ENCODE measurements at regions not wholly inside any gene's neighbourhood (a gene's known extent, or its start where the extent isn't known, plus 50 kb on each side); places are given as distances from the start of the nearest gene placed in this dataset.
"Not testable (repeated sequence)": the region's sequence is repeated elsewhere in the genome, so short reads cannot be mapped to it uniquely, and the experiment has no call there.

GRCh38 chr2:105494683-105495425, 96.0 kb upstream of the FHL2 start:
- DNase-seq (ENCODE audit: low read depth): no peak

DNA sequence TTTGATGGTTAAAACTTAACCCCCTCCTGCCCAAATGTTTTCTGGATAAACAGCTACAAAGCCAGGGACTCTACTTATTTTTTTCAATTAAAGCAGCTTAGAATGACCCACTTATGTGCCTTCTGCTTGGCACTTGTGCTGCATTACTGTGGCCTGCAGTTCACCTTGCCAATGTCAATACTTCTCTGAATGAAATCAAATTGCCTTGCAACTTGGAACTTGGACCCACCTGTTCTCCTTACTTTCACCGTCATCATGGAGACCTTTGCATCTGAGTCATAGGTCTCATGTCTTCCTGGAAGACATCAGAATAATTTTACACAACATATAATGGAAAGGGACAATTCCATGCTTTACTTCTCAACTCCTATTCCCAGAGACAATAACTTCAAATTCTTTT, 92.1 kb upstream of the FHL2 start:
- DNase-seq (ENCODE audit: low read depth): no peak

- DNase-seq (ENCODE audit: low read depth): no peak
Measured at GRCh38 chr2:105490204-105490603, 91.4 kb upstream of the FHL2 start.

- DNase-seq (ENCODE audit: low read depth): no peak
Measured at GRCh38 chr2:105489168-105489878, 90.5 kb upstream of the FHL2 start.

DNA sequence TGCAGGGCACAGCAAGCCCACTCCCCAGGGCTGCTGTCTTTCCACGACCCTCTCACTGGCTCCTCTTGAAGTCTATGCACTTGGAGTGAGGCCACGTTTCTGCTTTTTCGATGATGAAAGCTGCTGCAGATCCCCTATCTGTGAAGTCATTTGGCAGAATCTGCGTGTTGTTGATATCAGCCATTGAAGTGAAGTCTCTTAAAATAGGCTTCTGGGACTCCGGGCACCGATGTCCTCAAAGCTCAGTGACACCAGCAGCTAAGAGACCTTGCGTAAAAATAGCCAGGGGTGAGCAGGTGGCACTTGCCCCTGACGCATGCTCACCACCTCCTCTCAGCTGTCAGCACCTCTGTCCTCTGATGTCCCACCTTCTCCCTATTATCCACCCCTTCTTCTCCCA, 89.4 kb upstream of the FHL2 start:
- no peak for DNase-seq (ENCODE audit: low read depth)

DNA sequence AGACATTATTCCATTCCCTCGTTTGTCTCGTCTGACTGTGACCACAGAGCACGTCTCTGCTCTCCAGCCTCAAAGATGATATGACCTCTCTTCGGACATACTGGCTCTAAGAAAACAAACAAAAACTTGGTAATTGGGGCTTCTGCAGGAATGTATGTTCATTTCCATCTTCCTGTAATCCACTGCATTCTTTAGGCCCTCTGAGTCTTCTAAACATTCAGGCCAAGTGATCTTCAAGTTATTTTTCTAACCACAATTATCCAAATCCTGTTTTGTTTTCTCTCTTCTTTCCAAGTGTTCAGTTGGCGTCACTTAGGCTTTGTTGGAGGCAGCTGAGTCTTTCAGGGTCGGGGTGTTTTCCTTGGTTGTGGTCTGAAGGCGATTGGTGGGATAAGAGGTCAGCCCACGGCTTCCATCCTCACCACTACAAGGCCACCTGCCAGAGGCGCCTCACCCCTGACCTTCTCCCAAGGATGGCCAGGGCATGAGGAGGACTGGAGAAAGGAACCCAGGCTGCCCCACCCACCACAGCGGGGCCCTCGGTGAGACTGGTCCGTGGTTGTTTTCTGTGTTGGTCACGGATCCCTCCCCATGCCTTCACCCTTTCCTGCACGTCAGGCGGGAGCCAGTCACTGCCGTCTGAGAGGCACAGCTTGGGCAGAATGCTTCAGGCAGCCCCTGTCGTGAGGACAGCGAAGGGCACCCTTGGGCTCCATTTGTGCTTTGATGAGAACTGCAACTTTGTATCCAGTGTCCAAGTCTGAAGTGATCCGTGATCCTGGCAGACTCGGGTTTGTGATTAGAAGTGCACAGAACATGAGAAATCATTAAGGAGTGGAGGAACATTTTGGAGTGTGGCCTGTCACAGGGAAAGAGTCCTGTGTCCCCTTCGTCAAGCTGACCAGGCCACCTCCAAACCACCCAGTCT, 88.6 kb upstream of the FHL2 start:
- DNase-seq (ENCODE audit: low read depth): no peak

GRCh38 chr2:105486762-105487141, 87.9 kb upstream of the FHL2 start:
- DNase-seq (ENCODE audit: low read depth): no peak

- no peak for DNase-seq (ENCODE audit: low read depth)
Measured at GRCh38 chr2:105478670-105479069, 79.8 kb upstream of the FHL2 start.

DNA sequence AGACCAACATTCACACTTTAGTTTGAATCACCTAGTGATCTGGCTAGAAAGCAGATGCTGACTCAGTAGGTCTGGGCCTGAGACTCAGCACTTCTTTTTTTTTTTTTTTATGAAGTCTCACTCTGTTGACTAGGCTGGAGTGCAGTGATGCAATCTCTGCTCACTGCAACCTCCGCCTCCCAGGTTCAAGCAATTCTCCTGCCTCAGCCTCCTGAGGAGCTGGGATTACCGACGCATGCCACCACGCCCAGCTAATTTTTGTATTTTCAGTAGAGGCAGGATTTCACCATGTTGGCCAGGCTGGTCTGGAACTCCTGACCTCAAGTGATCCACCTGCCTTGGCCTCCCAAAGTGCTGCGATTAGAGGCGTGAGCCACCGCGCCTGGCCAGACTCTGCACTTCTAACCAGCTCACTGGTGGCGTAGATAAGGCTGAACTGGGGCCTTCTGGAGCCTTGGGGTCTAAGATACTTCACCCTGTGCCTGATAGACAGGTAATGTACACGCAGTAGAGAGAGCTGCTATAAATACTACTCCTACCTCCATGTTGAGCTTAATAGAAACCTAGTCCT, 78.3 kb upstream of the FHL2 start:
- not testable (repeated sequence) for DNase-seq (ENCODE audit: low read depth)

- no peak for DNase-seq (ENCODE audit: low read depth)
Measured at GRCh38 chr2:105473011-105473410, 74.2 kb upstream of the FHL2 start.

DNA sequence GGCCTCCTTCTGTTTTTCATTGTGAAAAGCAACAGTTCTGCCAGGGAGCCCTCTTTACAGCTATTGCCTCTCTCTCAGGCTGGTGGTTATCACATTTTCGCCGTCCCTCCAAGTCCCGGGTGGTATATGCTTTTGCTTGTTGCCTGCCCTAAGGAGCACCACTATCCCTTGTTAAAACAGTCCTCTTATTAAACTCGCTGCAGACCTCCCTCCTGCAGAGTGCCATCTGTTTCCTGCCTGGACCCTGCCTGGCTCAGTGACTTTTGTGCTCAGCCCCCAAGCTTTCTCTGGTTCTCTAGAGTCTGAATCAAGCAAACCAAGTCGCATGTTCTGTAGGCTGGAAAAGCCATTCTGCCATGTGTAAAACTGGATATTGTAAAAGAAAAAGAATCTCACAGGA, 72.1 kb upstream of the FHL2 start:
- no peak for DNase-seq (ENCODE audit: low read depth)

DNA sequence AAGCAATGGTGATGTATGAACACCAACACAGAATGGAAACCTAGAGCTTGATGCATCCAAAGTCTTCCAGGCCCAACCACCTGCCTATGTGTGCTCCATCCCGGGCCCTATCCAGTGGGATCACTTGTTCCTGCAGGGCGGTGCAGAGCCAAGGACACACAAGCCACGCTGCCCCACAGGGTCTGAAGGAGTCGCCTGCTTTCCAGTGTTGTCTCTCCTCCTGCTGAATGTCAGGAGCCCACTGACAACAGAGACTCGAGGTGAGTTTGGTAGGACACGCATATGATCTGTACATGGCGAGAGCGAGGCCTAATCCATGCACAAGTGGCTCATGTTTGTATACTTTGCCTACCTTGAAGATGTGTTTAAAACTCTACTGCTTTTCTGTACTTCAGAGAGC, 70.9 kb upstream of the FHL2 start:
- no peak for DNase-seq (ENCODE audit: low read depth)

GRCh38 chr2:105468582-105469042, 69.8 kb upstream of the FHL2 start:
- DNase-seq (ENCODE audit: low read depth): no peak

DNA sequence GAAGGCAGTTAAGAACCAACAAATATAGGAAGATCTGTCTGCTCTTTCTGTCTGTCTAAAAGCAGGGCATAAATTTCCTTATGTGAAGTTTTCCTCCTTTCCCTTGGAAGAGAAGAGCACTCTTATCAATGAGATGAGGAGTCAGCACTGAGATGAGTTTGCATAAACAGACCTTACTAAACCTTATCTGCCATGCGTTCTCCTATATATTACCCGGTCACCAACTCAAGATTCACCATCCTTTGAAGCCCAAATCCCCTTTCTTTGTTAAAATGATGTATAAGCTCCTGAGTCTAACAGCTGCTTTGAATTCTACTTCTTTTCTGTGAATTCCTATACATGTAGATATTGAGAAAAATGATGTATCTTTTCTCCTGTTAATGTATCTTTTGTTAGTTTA, 65.5 kb upstream of the FHL2 start:
- no peak for DNase-seq (ENCODE audit: low read depth)

DNA sequence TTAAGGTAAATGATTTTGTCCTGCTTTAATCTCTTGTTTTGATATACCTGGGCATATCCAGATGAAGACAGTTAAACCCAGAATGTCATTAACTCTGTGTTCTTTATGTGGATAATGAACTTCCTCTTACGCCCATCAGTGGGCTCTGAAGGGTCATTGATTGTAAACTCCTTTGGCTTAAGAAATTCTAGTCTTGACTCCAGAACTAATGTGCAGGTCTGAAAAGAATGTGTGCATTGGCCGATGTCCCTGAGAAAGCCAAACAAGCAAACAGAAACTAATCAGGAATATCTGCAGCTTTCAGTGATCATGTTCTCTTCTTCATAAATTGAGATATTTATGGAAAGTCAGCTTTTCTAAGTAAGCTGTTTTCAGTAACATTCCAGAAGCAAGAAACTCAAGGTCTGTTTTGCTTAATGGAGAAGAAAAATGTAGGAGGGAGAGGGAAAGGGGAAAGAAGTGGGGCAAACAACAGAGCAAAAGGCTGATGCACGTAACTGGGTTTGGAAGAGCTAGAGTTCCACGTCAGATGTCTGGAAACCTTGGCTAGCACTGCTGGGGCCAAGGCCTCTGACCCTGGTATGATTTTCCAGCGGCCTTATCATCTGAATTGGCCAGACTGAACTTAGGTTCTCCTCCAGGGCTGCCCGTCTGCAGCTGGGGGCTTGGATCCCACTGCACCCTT, 61.3 kb upstream of the FHL2 start:
- DNase-seq (ENCODE audit: low read depth): no peak

DNA sequence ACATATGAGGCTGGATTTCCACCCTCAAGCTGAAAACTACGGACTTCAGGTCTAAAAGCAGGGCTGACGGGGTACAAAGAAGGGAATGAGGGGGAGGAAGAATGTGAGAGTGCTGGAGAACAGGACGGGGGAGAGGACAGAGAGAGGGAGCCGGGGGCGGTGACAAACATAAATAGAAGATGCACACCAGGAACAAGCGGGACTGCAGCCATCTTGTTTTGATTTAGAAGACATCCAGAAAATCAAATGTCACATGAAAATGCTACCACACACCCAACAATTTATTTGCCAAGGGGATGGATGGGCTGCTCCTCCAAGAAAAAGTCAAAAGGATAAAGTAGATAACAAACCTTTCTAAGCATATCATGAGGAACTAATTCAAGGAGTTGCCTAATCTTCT, 59.2 kb upstream of the FHL2 start:
- DNase-seq (ENCODE audit: low read depth): no peak

GRCh38 chr2:105455488-105456003, 56.7 kb upstream of the FHL2 start:
- no peak for DNase-seq (ENCODE audit: low read depth)

GRCh38 chr2:105454801-105455485, 56.1 kb upstream of the FHL2 start:
- no peak for DNase-seq (ENCODE audit: low read depth)

- no peak for DNase-seq (ENCODE audit: low read depth)
Measured at GRCh38 chr2:105451571-105452166, 52.8 kb upstream of the FHL2 start.

DNA sequence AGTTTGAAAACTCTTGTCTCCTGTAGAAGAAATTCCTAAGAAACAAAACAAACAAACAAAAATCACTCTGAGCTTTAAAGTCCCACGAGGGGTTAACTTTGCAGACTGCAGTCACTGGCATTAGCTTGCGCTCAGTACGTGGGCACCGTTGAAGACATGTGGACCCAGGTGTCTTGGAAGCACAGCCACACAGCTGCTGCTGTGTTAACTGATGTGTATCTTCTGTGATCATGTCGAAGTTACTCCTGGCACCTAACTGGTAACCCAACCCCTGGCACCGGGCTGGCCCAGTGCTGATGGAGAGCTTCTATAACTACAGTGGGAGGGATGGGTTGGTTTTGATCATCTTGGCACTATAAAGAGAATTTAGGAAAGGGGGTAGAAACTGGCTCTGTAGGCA, 51.6 kb upstream of the FHL2 start:
- DNase-seq (ENCODE audit: low read depth): no peak

Data from stimulated activated CD8-positive, alpha-beta memory T cell treated with anti-CD3 and anti-CD28 coated beads, Interleukin-15, amount 100 ng/mL, for 1 hour (primary cell).